NCI-H2029 (cell line): ENCODE measurements at regions not wholly inside any gene's neighbourhood (a gene's known extent, or its start where the extent isn't known, plus 50 kb on each side); places are given as distances from the start of the nearest gene placed in this dataset.

Experiments
- DNase-seq: peaks from one replicate; lab custom pipeline; 2025; lab: John Stamatoyannopoulos, UW

DNA sequence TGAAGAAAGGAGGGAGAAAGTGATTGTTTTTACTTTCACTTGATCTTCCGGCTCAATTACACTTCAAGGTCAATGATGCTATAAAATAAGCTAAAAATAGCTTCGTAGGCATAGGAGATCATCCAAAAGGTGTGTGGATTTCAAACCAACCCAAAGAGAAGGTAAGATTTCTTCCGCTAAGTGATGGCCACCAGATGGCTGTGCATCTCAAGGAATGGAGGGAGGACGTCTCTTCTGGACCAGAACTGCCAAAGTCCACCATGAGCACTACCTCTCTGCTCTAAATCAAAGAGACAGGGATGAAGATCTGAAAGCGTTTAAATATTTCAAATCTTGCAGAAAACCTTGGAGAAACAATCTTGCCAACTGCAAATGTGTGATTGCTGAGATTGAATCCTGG lies 199.1 kb upstream of the ZPLD1 start:
- no peak for DNase-seq

DNA sequence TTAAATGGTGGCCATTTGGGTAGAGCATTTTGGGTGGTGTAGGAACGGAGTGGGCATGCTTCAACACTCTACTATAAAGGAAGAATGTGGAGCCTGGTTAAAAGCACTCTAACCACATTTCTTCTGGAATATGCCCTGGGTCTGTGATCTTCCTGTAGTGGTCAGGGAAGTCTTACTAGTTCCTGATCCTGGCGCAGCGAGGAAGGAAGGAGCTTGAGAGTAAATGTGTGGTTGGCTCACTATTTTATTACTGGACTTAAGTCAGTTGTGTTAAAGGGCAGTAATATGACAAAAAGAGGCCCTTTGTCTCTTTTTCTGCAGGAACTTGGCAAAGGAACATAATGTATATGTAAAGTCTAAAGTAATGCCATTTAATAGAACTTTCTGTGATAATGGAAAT lies 197.6 kb upstream of the ZPLD1 start:
- no peak for DNase-seq

DNA sequence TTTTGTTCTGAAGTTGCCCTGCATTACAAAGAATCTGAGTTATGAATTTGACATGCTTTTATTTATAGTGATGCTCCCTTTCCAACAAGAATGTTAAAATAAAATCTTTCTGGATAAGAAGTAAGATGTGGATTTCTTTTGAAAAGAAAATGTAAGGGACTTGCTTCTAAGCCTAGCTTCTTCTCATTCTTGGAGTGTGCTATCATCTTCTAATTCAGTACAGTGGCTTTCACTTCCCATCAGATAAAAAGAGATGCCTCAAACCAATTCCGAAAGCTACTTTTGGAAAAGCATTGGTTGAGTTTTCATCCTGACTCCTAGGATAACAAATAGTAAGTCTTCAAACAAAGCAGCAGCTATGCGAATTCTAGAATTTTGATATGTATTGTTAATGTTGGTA lies 197.0 kb upstream of the ZPLD1 start:
- DNase-seq, result no peak

DNA sequence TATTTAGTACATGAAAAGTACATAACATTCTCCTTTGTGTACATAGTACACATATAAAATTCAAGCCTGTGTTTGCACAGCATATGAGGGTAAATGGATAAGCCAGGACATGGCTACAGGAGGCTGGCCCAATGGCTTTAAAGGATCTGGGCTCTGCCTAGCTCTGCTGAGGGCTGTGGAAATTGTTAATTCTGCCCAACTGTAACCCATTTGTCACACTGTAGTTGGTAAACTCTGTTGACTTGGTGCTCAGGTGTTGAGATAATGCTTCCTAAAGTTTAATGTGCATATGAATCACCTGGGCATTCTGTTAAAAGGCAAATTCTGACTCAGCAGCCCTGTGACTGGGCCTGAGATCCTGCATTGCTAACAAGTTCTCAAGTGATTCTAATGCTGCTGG lies 196.5 kb upstream of the ZPLD1 start:
- DNase-seq, result no peak

DNA sequence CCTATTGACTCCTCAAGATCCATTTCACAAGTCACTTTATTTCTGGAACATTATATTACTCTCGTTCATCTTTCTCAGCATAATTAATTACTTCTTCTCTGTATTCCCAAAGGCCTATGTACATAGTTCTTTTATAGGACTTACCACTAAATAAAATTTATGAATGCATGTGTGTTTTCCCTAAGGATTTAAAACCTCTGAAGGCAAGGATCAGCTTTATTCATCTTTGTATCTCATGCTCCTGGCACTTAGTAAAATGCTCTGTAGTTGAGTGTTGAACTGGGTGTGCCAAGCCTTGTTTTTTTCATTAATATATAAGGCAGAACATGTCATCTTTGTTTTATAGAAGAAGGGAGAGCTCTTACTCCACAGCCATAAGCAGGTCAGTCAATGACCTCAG lies 194.1 kb upstream of the ZPLD1 start:
- DNase-seq, result no peak

DNA sequence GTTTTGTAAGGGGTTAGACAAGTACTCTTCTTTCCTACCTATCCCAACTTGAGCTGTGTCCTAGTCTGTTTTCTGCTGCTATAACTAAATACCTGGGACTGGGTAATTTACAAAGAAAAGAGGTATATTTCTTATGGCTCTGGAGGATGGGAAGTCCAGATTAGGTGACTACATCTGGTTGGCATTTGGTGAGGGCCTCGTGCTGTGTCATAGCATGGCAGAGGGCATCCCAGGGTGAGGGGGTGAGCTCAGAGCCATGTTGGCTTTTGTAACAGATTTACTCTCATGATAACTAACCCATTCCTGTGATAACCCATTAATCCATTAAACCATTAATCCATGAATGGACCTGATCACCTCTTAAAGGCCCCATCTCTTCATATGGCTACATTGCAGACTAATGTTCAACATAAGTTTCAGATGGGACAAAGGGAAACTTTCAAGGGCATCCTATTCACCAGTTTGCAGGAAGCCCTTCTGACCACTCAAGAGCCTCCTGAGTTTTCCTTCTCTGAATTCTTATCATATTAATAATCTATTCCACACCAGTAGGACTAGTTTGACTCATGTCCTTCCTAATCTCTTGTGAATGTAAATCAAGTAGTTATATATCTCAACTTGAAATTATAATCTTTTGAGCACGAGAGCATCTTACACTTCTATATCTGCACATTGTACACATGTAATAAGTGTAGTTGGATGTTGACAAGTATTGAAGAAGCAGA lies 185.7 kb upstream of the ZPLD1 start:
- no peak for DNase-seq

DNA sequence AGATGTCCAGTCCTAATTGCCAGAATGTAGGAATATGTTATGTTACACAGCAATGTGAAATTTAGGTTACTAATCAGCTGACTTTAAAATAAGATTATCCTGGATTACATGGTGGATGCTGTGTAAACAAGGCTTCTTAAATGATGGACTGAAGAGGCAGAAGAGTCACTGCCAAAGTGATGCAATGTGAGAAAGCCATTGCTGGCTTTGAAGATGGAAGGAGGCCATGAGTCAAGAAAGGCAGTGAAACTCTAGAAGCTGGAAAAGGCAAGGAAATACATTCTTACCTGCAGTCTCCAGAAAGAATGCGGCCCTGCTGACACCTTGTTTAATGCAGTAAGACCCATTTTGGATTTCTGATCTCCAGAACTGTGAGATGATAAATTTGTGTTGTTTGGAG lies 179.1 kb upstream of the ZPLD1 start:
- no peak for DNase-seq

DNA sequence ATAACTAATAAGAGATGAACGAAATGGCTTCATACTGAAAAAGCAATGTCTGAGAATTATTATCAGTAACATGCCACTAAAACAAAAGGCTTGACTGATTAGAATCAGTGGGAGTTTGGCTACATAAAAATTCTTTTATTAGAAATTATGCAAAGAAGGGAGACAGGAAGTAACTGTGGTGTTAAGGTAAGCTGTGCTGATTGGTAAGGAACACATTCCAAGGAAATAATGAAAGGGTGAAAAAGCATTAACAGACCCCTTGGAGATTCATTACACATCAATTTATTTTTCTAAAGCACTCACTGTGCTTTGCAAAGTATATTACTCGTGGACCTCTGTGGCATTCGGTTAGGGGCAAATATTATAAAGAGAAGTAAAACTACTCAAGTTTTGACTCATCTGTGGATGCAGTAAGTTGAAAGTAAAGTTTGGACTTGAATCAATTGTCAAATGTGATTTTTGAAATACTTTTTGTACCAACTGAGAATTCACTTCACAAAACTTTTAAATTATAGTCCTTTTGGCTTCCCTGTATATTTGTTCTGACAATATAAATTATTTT lies 176.1 kb upstream of the ZPLD1 start:
- DNase-seq, result no peak

DNA sequence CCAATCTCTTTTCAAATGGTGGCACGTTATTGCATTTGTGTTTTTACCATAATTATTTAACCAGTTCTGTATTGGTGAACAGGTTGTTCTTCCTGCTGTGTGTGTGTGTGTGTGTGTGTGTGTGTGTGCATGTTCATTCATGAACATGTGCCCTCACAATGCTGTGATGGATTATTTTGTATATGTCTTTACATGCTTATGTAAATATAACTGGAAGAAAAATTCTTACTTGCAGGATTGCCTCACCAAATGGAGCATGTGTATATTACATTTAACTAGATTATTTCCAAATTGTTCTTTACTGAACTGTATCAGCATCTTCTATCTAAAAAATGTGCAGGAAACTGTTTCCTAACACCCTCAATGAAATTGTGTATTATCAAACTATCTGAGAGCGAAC lies 175.2 kb upstream of the ZPLD1 start:
- no peak for DNase-seq

DNA sequence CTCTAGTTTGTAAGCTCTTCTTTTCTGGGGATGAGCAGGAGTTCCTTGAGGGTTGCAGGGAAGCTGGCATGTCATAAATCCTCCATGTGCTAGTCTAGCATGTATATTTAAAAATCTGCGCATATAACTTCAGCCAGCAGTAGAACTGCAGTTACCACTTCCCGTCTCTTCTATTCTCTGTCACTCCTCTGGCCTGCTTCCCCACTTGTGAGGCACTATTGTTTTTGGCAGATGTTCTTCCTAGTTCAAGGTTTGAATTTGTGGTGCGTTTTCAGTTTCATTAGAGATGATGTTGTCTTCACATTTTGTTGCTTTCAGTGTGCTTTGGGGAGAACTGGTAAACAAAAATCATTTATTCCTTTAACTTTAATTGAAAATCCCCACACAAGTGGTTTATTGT lies 169.1 kb upstream of the ZPLD1 start:
- DNase-seq, result no peak

DNA sequence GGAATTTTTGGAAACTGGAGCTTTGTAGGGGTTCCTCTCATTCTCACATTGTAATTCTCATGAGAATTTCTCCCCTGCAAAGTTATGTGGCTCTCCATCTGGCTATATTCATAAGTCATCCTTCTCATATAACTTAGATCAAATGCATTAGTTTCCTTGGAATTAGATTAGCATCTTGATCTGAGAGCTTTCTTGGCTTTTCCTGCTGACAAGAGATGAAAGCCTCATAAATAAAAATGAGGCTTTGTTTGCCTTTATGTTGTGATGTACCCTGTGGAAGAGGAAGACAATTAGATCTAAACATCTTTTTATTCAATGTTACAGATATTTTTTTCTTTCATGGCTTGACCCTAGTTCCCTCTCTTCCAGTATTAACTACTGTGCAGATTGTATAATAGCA lies 165.4 kb upstream of the ZPLD1 start:
- DNase-seq, result no peak

DNA sequence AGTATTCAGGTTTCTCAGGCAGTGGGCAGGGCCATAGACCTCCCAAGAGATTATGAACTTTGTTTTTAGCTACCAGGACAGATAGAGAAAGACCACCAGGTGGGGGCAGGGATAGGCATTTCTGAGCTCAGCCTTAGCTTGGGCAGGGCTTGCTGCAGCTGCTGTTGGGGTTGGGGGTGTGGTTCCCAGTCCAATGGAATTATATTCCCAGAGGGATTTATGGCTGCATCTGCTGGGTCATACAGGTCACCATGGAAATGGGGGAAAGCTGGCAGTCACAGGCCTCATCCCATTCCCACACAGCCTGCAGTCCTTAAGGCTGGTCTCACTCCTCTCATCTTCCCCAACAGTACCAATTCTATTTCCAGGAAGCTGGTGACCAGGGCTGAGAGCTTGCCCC lies 144.6 kb upstream of the ZPLD1 start:
- DNase-seq, result no peak

DNA sequence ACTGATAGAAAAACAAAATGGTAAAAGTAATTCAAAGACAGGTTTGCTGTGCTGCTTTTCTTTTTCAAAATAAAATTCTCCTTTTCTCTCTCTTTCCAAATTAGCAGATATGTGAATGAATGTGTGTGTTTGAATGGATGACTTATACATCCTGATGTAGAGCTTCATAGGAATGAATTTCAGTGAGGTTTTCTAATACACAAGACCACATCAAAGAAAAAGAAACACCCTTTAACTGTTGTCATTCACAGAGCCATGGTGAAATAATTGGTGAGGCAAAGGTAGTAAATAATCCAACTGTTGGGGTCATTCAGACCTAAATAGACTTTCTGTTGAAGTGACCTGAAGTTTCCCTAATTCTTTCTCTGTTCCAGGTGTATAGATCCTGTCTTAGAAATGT lies 139.1 kb upstream of the ZPLD1 start:
- no peak for DNase-seq

DNA sequence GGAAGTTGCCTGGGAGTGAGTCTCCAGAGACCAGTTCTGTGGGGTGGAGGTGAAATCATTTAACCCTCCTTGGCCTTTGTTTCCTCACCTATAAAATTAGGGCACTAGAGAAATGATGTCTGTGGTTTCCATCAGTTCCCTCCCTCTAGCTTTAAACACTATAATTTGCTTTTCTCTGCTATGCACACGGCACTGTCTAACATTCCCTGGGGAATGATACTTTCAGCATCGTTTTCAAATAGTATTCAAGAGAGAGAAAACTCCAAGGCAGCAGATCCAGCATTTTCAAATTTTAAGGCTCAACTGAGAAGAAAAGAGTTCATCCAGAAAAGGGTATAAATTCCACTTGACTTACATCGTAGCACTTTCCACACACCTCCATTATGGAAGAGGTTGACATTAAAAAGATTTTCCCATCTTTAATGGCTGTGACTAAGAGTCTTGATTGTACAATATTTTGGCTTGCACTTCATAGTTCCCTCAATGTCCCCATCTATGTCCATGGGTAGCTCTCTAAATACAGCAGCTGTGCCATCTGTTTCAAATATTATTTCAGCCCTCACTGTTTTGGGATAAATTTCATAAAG lies 137.7 kb upstream of the ZPLD1 start:
- DNase-seq, result no peak

DNA sequence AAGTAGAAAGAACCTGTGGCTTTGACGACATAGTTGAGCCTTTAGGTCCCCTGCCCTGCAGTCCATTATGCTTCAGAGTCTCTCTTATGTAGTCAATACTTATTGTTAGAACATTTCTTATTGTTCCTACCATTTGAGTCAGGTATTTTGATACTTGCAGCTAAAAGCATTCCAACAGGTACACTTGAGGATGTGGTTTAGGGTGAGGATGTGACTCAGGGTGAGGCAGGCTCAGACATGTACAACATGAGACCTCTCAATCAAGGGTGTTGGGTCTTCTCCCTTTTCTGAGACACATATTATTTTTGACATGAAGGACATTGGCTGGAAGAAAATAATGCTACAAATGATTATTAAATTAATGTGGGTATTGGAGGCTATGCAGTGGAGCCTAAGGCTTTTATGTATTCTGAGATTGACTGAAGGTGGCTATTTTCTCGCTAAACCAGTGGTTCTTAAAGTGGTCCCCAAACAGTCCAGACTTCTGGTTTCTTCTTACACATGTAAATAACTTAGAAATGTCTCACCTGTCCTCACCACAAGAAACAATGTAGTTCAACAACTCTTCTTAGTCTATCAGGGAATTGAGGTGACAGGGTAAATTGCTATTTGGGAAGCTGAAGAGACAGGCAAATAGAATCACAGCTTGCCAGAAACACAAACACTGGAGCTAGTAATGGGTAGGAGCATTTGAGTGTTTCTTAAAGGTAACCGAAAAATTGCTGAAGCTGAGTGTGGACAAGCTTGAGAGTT lies 135.5 kb upstream of the ZPLD1 start:
- no peak for DNase-seq

DNA sequence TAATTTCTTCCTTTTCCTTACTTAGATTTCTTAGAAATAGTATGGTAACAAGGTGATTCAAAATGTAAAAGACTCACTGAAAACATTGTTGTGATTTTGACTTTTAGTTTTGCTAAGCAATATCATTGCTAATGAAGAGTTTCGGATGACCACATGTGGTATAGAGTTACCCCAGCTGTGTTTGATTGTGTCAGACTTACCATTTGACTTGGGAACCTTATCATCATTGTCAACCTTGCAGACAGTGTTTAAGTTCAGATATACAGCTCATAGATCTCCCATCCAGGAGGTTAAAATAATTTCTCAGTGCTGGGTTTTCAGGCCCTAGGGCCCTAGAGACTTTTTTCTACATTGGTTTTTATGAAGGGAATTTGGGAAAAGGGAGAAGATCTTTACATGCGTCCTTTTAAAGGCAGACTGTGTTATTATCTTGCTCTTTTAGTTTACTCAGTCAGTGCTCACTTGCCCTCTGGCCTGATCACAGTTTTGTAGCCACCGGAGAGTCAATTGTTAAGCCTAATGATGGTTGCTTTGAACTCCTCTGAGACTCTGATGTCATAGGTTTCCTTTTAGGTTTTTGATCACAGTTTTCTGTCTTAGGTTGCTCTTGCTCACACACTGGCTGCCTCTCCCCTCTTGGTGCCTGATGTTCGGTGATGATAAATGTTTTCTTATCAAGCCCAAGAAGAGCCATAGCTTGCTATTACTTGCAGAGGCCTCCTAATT lies 133.5 kb upstream of the ZPLD1 start:
- DNase-seq, result no peak

DNA sequence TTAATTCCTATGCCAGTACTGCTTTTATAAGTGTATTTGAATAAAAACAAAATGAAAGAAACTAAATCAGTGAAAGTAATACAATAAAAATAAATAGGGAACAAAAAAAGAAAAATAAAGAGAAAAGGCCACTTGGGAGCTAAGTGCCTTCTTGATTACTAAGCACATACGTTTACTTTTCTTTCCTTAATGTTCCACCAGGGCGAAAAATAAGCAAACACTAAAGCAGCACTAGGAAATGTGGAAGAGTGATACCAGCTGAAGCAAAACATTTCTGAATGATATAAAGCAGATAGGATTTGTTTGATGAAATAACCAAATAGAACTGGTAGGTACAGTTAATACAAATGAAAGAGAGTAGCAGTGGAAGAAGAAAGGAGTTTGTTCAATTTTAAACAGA lies 132.8 kb upstream of the ZPLD1 start:
- no peak for DNase-seq

DNA sequence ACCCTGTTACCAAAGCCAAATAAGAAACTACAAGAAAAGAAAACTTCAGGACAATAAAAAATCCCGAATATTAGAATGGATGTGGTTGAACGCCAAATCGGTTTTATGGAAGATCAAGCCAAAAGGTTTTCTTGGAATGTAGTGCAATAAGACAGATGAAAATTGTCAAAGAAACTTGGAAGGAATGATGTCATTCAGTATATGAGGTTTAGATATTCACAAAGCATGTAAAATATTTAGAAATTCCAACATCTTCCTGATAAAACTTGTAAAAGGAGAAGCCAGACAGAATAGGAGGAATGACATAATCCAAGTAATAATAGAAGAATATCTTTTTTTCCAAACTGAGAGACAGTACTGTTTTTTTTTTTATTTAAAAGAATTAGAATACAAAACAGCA lies 130.3 kb upstream of the ZPLD1 start:
- DNase-seq, result no peak

DNA sequence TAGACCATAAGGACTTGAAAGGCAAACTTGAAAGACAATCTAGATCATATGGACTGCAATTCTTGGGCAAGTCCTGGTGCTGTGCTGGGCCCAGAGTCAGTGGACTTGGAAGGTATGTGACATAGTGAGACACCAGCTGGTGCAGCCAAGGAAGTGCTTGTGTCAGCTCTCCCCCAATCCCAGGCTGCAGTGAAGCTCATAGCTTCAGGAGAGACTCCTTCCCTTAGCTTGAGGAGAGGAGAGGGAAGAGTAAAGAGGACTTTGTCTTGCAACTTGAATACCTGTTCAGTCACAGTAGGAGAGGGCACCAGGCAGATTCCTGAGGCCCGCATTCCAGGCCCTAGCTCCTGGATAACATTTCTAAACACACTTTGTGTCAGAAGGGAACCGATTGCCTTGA lies 127.4 kb upstream of the ZPLD1 start:
- no peak for DNase-seq

DNA sequence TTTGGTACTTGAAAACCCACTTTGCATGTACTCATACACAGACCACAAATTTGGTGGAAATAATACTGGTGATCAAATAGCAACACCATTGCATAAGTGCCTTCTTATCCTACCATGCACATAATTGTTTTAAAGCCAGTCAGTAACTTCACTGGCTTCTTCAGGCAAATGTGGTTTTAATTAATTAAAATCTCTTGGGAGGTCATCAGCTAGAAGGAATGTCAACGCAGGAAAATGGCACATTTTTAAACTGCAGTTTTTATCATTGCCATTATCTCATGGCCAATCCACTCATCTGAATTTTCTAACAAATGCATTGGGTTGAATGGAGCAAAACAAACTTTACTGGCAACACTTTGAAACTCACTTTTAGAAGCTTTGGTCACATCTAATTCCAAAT lies 105.7 kb upstream of the ZPLD1 start:
- no peak for DNase-seq

DNA sequence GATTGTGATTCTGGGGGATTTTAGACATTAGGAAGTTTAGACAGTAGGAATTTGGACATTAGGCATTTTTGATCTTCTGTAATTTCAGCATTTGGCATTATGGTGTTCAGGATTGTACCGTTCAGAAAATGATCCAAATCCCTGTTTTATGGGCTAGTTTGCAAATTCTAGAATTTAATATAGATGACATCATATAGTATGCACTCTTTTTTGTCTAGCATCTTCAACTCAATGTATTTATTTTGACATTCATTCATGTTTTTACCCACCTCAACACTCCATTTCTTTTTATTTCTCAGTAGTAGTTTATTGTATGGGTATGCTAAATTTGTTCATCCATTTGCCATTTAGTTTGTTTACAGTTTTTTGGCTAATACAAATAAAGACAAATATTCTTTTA lies 105.3 kb upstream of the ZPLD1 start:
- DNase-seq, result no peak

DNA sequence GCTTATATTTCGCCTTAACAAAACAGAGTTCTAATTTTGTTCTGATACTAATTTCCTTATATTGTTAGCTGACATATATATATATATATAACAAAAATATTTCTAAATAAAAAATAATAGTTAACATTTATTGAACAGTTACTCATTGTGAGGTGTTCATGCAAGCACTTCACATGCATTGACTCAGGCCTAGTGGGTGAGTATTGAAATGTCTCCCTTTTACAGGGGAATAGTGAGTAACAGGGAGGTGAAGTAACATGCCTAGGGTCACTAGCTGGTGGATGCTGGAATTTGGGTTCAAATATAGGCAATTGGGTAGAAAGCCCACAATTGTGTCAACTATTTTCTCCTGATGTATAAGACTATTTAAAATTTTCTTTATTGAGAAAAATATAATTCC lies 102.6 kb upstream of the ZPLD1 start:
- no peak for DNase-seq

DNA sequence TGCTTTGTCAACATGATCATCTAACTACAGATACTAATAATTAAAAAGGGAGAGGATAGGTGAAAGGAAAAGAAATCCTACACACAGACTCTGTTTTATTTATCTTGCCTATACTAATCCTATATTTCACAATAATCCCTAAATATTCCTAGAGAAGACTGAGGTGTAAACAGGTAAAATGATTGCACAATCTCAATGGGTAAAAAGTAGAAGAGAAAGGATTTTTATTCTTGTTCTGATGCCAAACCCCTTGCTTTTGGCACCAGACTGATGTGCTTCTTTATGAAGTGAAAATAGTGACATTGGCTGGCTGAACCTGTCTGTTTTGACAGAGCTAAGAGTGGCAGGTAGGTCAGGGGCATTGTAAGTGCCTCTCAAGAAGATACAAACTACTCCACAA lies 101.9 kb upstream of the ZPLD1 start:
- DNase-seq, result no peak
